Left kidney (tissue), 1 donor: ENCODE measurements at regions not wholly inside any gene's neighbourhood (a gene's known extent, or its start where the extent isn't known, plus 50 kb on each side); places are given as distances from the start of the nearest gene placed in this dataset.

Source experiments
- DNase-seq: peaks from one replicate; pipeline ENCODE4 v3.0.0-alpha.2; 2013

- DNase-seq: no peak
Observed at GRCh38 chr12:38969706-38970105, 64.3 kb upstream of the CPNE8 start.

- DNase-seq: no peak
Observed at GRCh38 chr12:38961683-38962082, 56.3 kb upstream of the CPNE8 start.

- no peak for DNase-seq
Observed at GRCh38 chr12:38961012-38961411, 55.6 kb upstream of the CPNE8 start.

- peak; percentile 4 for DNase-seq
Observed at GRCh38 chr12:38956337-38956736, 50.9 kb upstream of the CPNE8 start.
